Suppressor macrophage treated with lipopolysaccharide for 4 hours (primary cell): ENCODE measurements at regions not wholly inside any gene's neighbourhood (a gene's known extent, or its start where the extent isn't known, plus 50 kb on each side); places are given as distances from the start of the nearest gene placed in this dataset.
"Not testable (repeated sequence)": the region's sequence is repeated elsewhere in the genome, so short reads cannot be mapped to it uniquely, and the experiment has no call there.

Experiments
- DNase-seq: peaks from one replicate; pipeline ENCODE4 v3.0.0-alpha.2; 2020

DNA sequence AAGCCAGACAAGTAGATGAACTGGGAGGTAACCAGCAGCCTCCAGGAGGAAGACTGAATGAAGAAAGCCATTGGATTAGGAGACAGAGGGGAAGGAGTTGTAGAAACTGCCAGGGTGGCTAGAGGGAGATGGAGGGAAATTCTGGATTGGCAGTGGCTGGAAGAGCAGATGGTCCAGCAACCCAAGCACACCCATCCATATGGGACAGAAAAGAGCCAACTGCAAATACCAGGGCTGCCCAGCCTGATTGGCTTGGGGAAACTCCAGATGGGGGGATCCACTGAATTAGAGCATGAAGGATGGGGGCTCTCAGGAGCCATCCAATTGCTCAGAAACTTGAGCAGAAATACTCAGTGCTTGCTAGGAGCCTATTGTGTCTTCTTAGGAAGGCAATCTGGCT is 173.5 kb upstream of the EPB41L3 start:
- no peak for DNase-seq

DNA sequence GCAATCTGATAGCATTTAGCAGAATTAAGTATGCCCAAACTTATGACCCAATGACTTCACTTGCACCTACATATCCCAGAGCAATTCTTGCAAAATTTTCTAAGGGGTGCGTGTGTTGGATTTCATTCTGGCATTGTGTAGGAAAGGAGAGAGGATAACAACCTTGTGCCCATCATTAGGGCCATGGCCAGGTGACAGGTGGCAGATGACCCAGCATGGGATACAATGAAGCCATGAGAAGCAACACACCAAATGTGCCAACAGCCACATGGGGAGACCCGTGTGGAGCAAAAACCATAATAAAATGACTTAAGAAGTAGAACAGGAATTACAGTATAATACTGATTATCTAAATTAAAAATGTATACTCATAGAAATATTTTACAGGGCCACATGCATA is 166.9 kb upstream of the EPB41L3 start:
- no peak for DNase-seq

DNA sequence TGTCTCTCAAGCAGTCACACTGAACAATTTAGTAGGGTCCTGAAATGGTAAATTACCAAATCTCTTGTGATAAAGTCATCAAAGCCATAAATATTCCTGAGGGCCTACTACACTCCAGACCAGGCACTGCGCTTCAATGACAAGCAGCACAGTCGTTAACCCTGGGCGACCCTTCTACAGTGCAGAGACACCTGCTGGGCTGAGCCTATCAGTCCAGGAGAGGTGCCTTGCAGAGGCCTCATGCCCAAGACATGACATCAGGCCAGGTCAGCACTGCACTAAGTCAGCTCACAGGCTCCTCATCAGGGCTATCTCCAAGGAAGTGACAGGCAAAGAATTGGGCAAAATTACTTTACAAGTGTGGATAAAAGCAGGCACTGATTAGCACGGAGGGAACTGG is 166.4 kb upstream of the EPB41L3 start:
- no peak for DNase-seq

DNA sequence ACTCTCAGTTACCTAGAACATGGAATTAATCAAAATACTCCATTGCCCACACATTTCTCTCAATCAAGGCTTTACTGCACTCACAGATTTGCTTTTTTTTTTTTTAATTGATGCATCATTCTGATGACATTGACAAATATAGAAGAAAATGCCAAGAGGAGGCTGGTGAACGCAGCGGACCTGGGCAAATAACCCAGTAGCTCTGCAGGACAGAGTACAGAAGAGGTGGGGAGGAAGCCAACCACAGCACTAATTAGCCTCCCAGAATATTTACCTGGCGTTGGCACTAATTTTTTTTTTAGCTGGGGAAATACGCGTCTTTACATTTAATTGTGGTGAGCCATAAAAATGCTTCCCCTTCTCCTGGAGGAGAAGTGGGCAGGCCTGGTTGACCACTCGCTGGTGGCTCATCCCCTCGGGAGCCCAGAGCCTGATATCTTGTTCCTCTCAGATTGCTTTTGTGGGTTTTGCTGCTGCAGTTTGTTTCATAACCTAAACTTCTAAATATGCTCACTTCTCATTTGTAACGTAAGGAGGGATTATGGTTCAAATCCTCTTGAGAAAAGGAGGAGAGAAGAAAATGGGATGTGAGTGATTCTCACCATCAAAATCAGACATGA is 165.8 kb upstream of the EPB41L3 start:
- DNase-seq: peak; percentile 4

DNA sequence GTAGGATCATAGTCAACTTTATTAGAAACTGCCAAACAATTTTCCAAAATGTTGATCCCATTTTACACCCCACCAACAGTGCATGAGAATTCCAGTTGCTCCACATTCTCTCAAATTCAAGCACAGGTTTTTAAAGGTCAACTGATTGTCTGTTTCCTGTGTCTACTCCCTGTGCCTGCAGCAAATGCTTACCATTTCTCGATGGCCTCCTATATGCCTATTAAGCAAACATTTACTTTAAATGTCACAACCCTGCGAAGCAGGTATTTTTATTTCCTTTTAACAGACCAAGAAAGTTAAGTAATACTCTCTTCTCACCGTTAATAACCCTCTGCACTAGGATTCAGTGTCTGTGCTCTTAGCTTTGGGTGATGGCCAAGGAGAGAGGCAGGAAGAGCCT is 163.8 kb upstream of the EPB41L3 start:
- no peak for DNase-seq

DNA sequence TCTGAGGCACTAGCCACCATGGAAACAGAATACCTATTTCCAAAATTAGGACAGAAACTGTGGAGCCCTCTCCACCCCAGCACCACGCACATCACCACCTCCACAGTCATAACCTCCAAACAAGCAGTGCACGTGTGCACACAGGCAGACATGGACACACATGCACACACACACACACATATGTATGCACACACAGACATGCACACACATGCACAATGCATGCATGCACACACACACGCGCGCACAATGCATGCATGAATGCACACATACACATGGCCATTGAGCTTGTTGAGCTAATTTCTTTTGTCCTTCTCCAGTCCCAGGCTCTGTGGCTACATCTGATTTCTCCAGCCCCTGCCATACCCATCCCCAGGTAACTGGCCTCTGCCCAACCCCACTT is 161.6 kb upstream of the EPB41L3 start:
- no peak for DNase-seq

DNA sequence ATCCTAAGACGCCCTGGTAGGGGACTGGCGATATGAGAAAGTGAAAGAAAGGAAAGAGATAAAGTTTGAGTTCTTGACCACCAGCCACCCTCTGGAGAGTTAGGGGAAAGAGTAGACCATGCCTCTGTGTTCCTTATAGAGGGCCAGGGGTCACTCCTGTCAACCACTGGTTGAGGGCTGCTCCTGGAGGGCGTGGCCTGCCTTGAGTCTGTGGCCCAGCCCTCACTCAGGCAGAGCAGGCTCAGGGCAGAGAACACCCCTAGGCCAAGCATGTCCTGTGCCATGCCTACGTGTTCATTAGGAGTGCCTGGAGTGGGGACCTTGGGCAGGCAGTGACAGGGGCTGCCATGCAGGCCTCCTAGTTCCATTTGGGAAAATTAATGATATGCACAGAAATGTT is 161.1 kb upstream of the EPB41L3 start:
- no peak for DNase-seq

DNA sequence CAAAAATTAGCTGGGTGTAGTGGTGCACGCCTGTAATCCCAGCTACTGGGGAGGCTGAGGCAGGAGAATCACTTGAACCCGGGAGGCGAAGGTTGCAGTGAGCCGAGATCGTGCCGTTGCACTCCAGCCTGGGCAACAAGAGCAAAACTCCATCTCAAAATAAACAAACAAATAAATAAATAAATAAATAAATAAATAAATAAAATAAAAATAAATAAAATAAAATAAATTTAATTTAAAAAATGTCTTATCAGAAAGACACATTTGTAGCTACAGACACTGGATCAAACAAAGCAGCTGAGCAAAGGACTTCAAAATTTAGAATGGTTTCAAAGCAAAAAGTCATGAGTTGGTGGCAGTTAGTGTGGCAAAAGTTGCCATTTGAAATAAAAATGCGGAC is 158.2 kb upstream of the EPB41L3 start:
- not testable (repeated sequence) for DNase-seq

DNA sequence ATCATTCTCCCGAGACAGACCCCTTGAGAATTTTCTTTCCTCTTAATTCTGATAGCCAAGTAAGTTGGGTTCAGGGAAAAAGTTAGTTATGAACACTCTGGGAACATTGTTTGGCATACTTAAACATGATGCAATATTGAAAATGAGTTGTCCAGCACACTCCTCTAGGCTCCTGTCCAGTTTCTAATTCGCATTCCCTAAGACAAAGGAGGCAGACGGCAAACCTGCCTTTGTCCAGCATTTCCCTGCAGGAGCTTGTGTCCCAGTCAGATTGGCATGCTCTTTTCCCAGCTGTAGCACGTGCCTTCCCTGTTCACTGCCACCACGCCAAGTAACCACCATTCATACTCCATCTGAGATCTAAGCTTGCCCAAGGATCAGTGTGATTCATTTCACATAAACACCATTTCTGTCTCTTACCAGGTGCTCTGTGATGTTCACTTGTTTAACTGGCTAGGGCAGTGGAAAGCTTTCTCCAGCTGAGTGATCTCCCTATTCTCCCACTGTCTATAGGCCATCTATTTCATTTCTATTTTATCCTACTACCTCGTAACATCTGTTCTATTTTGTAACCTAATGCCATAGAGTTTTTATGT is 150.0 kb upstream of the EPB41L3 start:
- DNase-seq: no peak

DNA sequence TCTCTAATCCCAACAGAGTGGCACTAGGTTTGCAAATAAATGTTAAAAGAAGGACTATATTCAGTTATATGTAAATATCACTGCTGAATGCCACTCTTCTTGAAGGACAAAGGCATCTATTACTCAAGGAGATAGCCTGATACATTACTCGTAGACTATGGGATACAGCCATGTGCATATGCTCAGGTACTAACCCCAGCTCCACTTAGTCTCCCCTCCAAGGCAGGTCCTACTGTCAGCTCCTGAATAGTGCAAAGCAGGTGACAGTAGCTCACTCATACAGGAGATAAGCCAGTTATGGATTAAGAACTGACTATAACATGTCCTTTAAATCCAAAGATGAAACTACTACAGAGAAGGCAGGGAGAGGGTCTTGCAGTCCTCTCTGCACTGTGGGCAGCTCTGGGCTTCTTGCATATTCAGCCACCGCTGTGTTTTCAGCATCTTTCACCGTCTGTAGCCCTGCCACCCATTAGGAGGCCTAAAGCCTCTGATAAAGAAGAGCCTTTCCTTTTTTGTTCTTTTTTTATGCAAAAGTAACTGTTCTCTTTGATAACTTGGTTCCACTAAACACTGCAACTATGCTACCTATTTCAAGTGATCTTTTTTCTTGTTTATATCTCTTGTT is 135.1 kb upstream of the EPB41L3 start:
- DNase-seq: no peak

DNA sequence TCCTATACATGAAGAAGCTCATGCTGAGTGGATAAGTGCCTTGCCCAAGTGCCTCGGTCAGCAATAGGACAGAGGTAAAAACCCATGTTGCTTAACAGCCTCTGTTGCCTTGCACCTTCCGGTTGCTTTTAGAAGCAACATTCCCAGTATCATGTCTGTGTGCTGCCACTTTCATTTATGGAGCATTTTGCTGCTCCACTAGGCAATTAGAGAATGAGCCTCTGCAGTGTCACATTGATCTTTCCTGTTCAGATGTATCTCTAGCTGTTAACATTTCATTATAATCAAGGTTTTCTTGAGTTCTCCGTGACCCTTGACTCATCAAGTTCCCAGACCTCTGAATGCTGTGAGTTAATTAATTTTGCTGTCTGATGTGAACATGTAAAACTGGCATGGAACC is 134.5 kb upstream of the EPB41L3 start:
- DNase-seq: no peak

DNA sequence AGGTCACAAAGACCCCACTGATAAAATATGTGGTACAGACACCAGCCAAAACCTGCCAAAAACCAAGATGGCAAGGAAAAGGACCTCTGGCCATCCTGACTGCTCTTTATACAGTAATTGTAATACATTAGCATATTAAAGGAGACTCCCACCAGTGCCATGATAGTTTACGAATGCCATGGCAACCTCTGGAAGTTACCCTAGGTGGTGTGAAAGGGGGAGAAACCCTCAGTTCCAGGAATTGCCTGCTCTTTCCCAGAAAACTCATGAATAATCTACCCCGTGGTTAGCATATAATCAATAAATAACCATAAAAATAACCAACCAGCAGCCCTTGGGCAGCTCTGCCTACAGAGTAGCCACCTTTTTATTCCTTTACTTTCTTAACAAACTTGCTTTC is 129.8 kb upstream of the EPB41L3 start:
- no peak for DNase-seq

DNA sequence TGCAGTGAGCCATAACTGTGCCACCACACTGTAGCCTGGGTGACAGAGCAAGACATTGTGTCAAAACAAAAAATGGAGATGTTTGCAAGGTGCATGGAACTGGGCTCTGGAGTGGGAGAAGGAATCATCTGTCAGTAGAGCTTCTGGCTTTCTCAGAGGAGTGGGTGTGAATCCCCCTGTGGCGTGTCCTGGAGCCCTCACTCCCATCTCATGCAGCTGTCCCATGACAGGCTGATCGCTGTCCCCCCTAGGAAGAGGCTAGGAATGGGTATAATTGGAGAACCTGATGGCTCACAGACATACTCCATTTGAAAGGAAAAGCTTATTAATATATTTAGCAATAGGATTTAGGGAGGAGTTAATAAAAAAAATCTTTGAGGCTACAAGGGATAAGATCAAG is 125.8 kb upstream of the EPB41L3 start:
- DNase-seq: no peak

DNA sequence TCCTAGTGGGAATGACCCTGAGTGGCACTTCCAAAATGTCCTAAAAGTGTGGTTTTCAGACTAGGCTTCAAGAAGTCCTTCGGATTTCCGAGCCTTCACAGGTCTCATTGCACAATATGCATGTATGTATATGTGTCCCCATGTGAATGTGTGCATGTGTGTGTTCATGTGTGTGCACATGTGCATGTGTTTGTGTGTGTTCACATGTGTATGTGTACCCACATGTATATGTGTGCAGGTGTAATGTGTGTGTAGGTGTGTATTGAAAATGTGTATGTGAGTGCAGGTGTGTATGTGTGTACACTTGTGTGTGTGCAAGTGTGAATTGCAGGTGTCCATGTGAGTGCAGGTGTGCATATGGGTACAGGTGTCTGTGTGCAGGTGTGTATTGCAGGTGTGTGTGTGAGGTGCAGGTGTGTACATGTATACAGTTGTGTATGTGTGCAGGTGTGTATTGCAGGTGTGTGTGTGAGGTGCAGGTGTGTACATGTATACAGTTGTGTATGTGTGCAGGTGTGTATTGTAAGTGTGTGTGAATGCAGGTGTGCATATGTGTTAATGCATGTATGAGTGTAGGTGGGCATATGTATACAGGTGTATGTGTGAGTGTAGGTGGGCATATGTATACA is 124.4 kb upstream of the EPB41L3 start:
- no peak for DNase-seq

DNA sequence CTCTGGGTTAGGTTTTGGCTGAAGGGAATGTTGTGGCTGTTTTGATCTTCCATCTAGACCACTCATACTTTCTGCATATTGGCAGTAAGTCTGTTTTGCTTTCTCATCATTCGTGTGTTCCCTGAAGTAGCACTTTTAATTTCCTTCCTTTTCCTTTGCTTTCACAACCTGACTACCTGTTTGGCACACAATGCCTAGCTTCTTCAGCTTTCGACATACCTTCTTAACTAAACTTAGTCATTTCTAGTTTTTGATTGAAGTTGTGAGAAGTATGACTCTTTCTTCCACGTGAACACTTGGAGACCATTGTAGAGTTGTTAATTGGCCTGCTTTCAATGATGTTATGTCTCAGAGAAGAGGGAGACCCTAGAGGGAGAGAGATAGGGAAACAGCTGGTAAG is 123.6 kb upstream of the EPB41L3 start:
- no peak for DNase-seq

DNA sequence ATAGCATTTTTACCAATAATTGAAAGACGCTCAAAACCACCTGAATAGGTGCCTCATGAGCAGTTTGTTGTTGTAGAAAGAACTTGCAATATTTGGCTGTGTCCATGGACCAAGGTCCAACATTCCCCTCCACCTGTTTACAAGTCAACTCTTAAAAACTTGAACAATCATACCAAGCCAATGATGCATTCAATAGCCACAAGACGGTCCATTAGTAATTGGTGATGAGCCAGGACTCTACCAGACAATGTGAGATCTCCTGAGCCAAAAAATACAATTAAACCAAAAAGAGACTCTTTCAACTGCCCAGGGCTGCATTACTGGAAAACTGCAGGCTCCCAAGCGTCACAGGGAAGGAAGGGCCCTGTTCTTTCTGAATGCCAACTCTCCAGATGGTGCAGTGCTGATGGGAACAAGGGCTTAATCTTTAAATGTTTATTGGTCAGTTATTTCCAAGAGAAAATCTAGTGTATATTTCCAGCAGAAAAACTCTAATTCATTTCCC is 118.8 kb upstream of the EPB41L3 start:
- DNase-seq: no peak

DNA sequence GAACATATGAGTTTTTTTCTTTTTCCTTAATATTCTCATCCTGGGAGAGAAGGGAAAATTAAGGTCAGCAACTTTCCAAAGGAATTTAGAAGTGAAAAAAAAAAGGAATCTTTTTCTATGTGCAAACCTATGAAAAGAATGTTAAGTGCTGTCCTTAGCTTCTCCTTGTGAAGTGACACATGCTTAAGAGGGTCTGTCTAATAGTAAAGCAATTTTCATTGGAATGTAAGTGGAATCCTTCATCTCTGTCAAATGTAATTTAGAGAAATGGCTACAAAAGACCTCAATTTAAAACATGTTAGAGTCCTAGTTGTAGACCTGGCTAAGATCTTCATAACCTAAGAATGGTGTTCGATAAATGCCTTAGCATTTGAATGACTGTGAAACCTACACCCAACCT is 117.4 kb upstream of the EPB41L3 start:
- DNase-seq: no peak

DNA sequence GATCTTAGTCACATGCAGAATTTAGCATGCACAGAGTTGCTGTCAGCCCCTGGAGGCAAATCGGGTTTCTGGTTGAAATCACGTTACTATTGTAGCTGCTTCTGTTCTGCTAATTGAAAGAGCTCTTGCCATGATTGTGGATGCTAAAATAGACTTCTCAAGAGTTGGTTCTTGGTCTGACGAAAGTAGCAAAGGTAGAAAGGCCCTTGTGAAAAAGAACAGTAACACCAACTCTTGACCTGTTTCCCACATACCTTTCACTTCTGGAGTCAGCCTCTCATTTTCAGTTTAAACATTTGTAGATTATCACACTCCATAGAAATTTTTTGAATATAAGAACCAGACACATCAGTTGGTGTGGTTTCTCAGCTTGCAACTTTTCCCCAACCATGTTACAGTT is 110.0 kb upstream of the EPB41L3 start:
- DNase-seq: no peak

DNA sequence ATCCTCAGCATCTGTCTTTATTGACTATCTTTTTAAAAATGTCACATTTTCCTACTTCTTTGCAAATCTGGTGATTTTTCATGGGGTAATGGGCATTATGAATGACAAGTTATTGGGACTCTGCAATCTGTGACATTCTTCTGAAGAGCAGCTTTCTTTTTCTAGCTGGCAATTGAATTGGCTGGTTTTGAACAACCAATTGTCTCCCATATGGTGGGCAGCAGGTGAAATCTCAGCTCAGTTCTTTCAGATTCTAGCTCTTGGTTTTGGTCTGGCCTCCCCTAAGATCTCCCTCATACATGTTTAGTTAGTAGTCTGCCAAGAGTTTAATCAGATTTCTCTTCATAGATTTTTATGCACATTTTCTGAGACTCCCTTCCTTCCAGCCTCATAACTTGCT is 107.9 kb upstream of the EPB41L3 start:
- no peak for DNase-seq

DNA sequence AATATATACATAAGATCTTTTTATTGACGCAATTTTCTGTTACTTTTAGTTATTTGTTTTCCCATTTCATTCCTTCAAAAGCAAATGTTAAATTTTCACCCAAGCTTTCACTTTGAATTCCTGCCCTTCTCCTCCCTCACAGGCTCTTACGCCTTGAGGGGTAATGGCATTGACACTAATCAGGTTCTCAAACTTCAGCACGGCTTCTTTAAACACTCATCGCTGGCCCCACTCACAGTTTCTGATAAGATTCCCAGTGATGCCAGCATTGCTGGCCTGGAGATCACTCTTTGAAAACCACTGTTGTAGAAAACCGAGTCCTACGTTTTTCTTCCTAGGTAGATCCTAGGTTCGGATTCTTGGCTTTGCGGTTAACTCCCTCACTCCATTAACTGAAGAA is 105.6 kb upstream of the EPB41L3 start:
- no peak for DNase-seq

DNA sequence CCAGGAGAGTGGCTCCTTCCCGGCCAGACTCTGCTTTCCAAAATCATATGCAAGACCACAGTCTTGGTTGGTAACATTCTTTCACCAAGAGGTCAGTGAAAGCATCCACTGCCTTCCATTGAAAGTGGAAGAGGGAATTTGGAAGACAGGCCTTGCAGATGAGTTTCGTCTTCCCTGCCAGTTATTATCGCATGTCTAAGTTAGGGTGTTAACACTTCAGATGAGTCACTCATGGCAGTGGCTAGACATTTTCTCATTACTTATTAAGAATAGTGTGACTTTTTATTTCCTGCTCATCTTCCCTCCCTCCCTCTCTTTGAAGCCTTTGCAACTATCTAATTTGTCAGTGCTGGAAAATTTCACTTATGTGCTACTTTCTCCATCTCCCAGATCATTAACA is 102.9 kb upstream of the EPB41L3 start:
- DNase-seq: no peak

DNA sequence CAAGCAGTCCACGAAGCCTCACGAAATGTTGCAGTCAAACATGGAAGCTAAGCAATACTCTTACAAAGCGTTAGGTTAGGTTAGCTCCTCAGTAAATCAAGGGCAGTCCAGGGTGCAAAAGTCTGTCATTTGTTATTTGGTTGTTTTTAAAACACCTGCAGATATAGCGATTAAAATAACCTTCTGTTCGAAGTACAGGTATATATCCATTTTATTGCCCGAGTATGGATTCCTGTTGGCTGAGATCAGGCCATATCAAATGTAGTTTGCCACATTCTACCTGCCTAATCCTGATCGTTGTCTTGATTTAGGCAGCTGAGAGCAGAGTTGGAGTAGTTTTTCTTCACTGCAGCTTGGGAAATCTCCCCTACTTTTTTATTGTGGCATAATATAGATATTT is 99.5 kb upstream of the EPB41L3 start:
- no peak for DNase-seq

DNA sequence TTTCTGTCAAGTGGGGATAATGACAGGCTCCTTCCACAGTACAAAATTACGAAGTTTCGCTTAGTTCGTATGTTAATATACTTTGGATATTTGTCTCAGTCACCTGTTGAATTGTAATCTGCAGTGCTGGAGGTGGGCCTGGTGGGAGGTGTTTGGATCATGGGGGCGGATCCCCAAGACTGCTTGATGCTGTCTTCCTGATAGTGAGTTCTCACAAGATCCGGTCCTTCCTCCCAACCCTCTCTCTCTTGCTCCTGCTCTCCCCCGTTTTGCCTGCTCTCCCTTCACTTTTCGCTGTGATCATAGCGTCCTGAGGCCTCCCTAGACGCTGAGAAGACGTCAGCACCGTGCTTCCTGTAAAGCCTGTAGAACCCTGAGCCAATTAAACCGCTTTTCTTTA is 97.1 kb upstream of the EPB41L3 start:
- no peak for DNase-seq

DNA sequence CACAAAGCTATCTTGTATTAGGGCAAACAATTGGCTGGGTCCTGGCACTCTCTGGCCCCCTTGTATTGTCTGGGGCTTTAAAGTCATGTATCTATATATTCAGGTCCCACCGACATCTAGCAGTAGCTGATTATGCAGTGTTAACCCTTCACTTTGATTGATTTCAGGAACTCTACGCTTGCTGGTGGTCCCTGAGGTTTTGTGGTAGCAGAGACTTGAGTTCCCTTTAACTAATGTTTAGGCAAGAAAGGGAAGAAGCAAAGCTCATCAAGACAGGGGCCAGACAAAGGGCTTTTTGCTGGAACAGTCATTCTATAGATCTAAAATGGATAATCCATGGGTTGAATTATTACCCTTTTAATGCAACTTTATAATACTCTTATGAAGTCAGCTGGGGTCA is 95.3 kb upstream of the EPB41L3 start:
- no peak for DNase-seq
